ENCODE measurements at regions not wholly inside any gene's neighbourhood (a gene's known extent, or its start where the extent isn't known, plus 50 kb on each side); places are given as distances from the start of the nearest gene placed in this dataset.

DNA sequence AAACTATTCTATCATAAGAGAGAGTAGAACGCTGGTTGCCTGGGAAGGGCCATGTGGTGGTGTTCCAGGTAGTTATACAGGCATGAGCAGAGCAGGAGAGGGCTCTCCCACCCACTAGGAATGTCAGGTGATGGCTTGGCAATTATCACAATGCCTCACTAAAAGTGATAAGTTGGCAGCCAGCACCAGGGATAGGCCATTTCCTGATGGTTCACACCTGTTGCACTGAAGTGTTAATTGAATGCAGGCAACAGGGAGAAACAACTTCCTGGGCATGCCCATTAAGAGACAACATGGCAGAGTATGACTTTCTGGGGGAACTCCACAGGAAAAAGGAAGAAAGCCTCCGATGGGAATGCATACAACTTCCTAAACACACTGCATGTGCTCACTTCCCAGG, 593.2 kb downstream of the ELAVL2 start:
- H3K4me3 ChIP-seq = no peak overlapping the region
- 70% methylated on average over 2 of the region's 2 CpGs for WGBS
- no peaks in the 10 kb centered on the region for H3K9me3 ChIP-seq
- no peaks in the 10 kb centered on the region for H3K36me3 ChIP-seq
- H3K27ac ChIP-seq = no peak overlapping the region
- H3K27me3 ChIP-seq (replicated peaks; ENCODE audit: insufficient read depth) = no peaks in the 10 kb centered on the region
- no peak for DNase-seq (ENCODE audit: low spot score)
- no peaks in the 10 kb centered on the region for H3K4me1 ChIP-seq (replicated peaks)
- TF ChIP-seq POLR2A (IDR thresholded peaks at IDR 0.05) (no peak), POLR2AphosphoS5 (IDR thresholded peaks at IDR 0.05) (no peak)
- TF ChIP-seq, protein P1, sequence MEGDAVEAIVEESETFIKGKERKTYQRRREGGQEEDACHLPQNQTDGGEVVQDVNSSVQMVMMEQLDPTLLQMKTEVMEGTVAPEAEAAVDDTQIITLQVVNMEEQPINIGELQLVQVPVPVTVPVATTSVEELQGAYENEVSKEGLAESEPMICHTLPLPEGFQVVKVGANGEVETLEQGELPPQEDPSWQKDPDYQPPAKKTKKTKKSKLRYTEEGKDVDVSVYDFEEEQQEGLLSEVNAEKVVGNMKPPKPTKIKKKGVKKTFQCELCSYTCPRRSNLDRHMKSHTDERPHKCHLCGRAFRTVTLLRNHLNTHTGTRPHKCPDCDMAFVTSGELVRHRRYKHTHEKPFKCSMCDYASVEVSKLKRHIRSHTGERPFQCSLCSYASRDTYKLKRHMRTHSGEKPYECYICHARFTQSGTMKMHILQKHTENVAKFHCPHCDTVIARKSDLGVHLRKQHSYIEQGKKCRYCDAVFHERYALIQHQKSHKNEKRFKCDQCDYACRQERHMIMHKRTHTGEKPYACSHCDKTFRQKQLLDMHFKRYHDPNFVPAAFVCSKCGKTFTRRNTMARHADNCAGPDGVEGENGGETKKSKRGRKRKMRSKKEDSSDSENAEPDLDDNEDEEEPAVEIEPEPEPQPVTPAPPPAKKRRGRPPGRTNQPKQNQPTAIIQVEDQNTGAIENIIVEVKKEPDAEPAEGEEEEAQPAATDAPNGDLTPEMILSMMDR (IDR thresholded peaks at IDR 0.05) = no peak
- intact Hi-C loops (cut with DNase I) = no loop called here

DNA sequence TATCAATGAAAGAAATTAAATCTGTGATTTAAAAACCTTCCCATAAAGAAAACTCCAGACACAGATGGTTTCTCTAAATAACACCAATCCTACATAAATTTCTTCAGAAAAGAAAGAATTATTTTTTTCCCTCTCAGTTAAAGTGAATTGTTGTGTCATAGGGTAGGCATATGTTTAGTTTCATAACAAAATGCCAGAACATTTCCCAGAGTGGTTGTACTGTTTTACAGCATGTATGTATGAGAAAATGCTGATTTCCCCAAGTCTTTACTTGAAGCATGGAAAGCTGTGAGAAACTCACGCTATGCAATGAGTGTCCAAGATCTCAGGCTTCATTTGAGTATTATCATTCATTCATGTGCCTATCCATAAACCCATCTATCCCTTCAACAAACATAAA, 582.5 kb downstream of the ELAVL2 start:
- H3K36me3 ChIP-seq = no peaks in the 10 kb centered on the region
- no peaks in the 10 kb centered on the region for H3K27me3 ChIP-seq (replicated peaks; ENCODE audit: insufficient read depth)
- no peak overlapping the region for H3K4me3 ChIP-seq
- no peak overlapping the region for H3K27ac ChIP-seq
- TF ChIP-seq POLR2A (IDR thresholded peaks at IDR 0.05) = no peak
- TF ChIP-seq, protein P1 (IDR thresholded peaks at IDR 0.05) = no peak
- TF ChIP-seq POLR2AphosphoS5 (IDR thresholded peaks at IDR 0.05) = no peak
- intact Hi-C loops (cut with DNase I) = no loop called here
- no peak for DNase-seq (ENCODE audit: low spot score)
- 100% methylated on average over 1 of the region's 1 CpG for WGBS
- H3K4me1 ChIP-seq (replicated peaks) = no peaks in the 10 kb centered on the region
- no peaks in the 10 kb centered on the region for H3K9me3 ChIP-seq

DNA sequence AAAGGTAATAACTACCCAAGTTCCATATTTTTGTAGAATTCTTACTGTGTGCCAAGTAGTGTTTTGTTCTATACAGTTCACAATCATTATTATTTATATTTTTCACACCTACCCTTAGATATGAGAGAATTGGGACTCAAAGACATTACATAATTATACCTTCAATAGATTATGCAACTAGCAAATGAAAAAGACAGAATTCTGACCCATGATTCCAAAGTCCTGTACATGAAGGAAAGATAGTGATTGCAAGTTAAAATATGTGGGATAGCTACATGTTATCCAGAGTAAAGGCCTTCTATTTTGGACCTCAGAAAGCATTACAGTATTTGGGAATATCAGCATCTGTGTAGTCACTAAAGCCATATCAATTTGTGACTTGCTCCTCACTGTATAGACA, 581.0 kb downstream of the ELAVL2 start:
- no peaks in the 10 kb centered on the region for H3K9me3 ChIP-seq
- no peak overlapping the region for H3K4me3 ChIP-seq
- intact Hi-C loops (cut with DNase I) = no loop called here
- H3K27ac ChIP-seq = no peak overlapping the region
- no peaks in the 10 kb centered on the region for H3K27me3 ChIP-seq (replicated peaks; ENCODE audit: insufficient read depth)
- no peaks in the 10 kb centered on the region for H3K4me1 ChIP-seq (replicated peaks)
- no peak for TF ChIP-seq POLR2A (IDR thresholded peaks at IDR 0.05)
- TF ChIP-seq POLR2AphosphoS5 (IDR thresholded peaks at IDR 0.05) = no peak
- TF ChIP-seq, protein P1 (IDR thresholded peaks at IDR 0.05) = no peak
- no peak for DNase-seq (ENCODE audit: low spot score)
- no peaks in the 10 kb centered on the region for H3K36me3 ChIP-seq

DNA sequence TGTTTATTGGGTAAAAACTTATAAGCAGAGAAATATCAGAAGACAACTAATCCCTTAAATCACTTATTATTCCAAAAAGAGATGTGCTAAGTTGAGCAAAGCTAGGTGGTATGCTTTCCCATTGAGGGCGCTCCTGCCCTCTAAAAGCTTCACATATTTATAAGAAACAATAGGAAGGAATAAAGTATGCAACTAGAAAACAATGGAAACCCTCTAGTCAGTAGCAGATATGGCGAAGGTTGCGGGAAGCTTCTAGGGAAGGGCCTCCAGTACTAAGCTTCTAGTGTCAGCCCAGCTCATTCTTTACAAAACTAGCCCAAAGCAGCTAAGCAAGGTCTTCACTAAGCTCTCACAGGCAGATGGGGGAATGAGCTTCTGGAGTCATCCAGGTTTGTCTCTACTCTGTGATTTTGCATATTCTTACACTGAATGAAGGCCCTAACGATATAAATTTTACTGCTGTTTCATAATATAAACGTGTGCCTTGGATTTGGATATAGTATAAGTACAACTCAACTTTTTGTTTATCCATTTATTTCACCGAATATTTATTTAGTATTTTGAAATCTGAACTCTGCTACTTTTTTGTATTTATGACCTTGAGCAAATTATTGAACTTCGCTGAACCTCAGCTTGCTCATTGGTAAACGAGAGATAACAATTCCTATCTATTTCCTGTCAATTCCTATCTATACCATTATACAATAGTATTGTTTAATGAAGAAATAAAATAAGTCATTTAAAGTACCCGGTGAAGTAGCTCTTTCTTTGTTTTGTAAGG, 571.4 kb downstream of the ELAVL2 start:
- no peaks in the 10 kb centered on the region for H3K4me1 ChIP-seq (replicated peaks)
- no peaks in the 10 kb centered on the region for H3K9me3 ChIP-seq
- intact Hi-C loops (cut with DNase I) = no loop called here
- no peak for DNase-seq (ENCODE audit: low spot score)
- H3K4me3 ChIP-seq = no peak overlapping the region
- WGBS = 64% methylated on average over 9 of the region's 9 CpGs
- TF ChIP-seq POLR2AphosphoS5 (IDR thresholded peaks at IDR 0.05) (no peak), POLR2A (IDR thresholded peaks at IDR 0.05) (no peak)
- TF ChIP-seq, protein P1 (IDR thresholded peaks at IDR 0.05) = no peak
- no peaks in the 10 kb centered on the region for H3K36me3 ChIP-seq
- H3K27me3 ChIP-seq (replicated peaks; ENCODE audit: insufficient read depth) = no peaks in the 10 kb centered on the region
- no peak overlapping the region for H3K27ac ChIP-seq

DNA sequence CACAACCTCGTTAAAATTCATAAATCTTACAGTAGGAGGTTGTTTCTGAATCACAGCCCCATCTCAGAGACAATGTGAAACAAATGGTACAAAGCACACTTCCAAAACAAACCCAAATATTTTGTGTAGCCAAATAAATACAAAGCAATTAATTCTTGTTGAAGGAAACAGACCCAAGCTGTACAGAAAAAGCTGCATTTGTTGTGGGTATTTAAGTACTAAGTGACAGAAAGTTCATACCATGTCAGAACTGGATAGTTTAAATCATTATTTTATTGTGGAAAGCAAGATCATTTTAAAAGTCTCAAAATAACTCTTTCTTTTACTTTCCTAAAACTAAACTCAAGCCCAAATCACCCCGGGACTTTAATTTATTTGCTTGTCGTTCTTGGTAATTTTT, 570.7 kb downstream of the ELAVL2 start:
- H3K4me3 ChIP-seq = no peak overlapping the region
- DNase-seq (ENCODE audit: low spot score) = no peak
- no peaks in the 10 kb centered on the region for H3K9me3 ChIP-seq
- intact Hi-C loops (cut with DNase I) = no loop called here
- H3K27ac ChIP-seq = no peak overlapping the region
- TF ChIP-seq, protein P1 (IDR thresholded peaks at IDR 0.05) = no peak
- TF ChIP-seq POLR2A (IDR thresholded peaks at IDR 0.05) (no peak), POLR2AphosphoS5 (IDR thresholded peaks at IDR 0.05) (no peak)
- no peaks in the 10 kb centered on the region for H3K36me3 ChIP-seq
- 29% methylated on average over 3 of the region's 3 CpGs for whole genome bisulfite sequencing
- no peaks in the 10 kb centered on the region for H3K4me1 ChIP-seq (replicated peaks)
- H3K27me3 ChIP-seq (replicated peaks; ENCODE audit: insufficient read depth) = no peaks in the 10 kb centered on the region

Data from prostate gland (tissue), 2 donors.